ENCODE measurements at regions not wholly inside any gene's neighbourhood (a gene's known extent, or its start where the extent isn't known, plus 50 kb on each side); places are given as distances from the start of the nearest gene placed in this dataset.

- TF ChIP-seq EZH2 (IDR thresholded peaks at IDR 0.05; ENCODE audit: borderline replicate concordance, low read depth, low read length, severe bottlenecking) (no peak), CTCF (IDR thresholded peaks at IDR 0.05; ENCODE audit: borderline replicate concordance, extremely low read depth, low read length, poor library complexity, severe bottlenecking) (no peak)
- Histone ChIP-seq H3K4me3 (ENCODE audit: low read depth in 1 of 2, low read length in 2 of 2) (no peak overlapping the region), H2AFZ (ENCODE audit: low read depth, low read length) (no peak overlapping the region), H3K27ac (ENCODE audit: low read length) (no peak overlapping the region), H3K9me3 (ENCODE audit: insufficient read depth, low read length, severe bottlenecking) (no peaks in the 10 kb centered on the region), H3K79me2 (ENCODE audit: insufficient read depth, low read length) (no peaks in the 10 kb centered on the region), H3K27me3 (ENCODE audit: insufficient read depth, low read length, poor library complexity) (no peaks in the 10 kb centered on the region), H3K36me3 (ENCODE audit: insufficient read depth, low read length) (no peaks in the 10 kb centered on the region), H4K20me1 (ENCODE audit: insufficient read depth, low read length) (no peaks in the 10 kb centered on the region), H3K4me2 (ENCODE audit: insufficient read depth, low read length) (no peak overlapping the region), H3K9ac (ENCODE audit: low read depth, low read length) (no peak overlapping the region), H3K4me1 (ENCODE audit: insufficient read depth, low read length) (no peaks in the 10 kb centered on the region)
- ATAC-seq (ENCODE audit: insufficient read depth, low read depth) (no peak), DNase-seq (no peak)
These were observed 79.6 kb downstream of the DDX53 start for GRCh38 chrX:23079347-23079746.

- H3K9me3 ChIP-seq (ENCODE audit: insufficient read depth, low read length, severe bottlenecking), result no peaks in the 10 kb centered on the region
- H3K9ac ChIP-seq (ENCODE audit: low read depth, low read length), result no peak overlapping the region
- peak overlapping the region; percentile 39 for H3K4me2 ChIP-seq (ENCODE audit: insufficient read depth, low read length)
- DNase-seq (peak; percentile 33), ATAC-seq (ENCODE audit: insufficient read depth, low read depth) (peak; percentile 99)
- no peaks in the 10 kb centered on the region for H4K20me1 ChIP-seq (ENCODE audit: insufficient read depth, low read length)
- H3K27ac ChIP-seq (ENCODE audit: low read length), result no peak overlapping the region
- no peak for TF ChIP-seq EZH2 (IDR thresholded peaks at IDR 0.05; ENCODE audit: borderline replicate concordance, low read depth, low read length, severe bottlenecking)
- TF ChIP-seq CTCF (IDR thresholded peaks at IDR 0.05; ENCODE audit: borderline replicate concordance, extremely low read depth, low read length, poor library complexity, severe bottlenecking), result no peak
- H3K36me3 ChIP-seq (ENCODE audit: insufficient read depth, low read length), result no peaks in the 10 kb centered on the region
- H3K4me3 ChIP-seq (ENCODE audit: low read depth in 1 of 2, low read length in 2 of 2), result no peak overlapping the region
- H3K79me2 ChIP-seq (ENCODE audit: insufficient read depth, low read length), result no peaks in the 10 kb centered on the region
- peaks cover 25% of the 10 kb centered on the region for H3K4me1 ChIP-seq (ENCODE audit: insufficient read depth, low read length)
- no peak overlapping the region for H2AFZ ChIP-seq (ENCODE audit: low read depth, low read length)
- no peaks in the 10 kb centered on the region for H3K27me3 ChIP-seq (ENCODE audit: insufficient read depth, low read length, poor library complexity)
These were observed 101.1 kb downstream of the DDX53 start for GRCh38 chrX:23100826-23101225.

- H3K4me3 ChIP-seq (ENCODE audit: low read depth in 1 of 2, low read length in 2 of 2), result no peak overlapping the region
- H3K9ac ChIP-seq (ENCODE audit: low read depth, low read length), result no peak overlapping the region
- H3K79me2 ChIP-seq (ENCODE audit: insufficient read depth, low read length), result no peaks in the 10 kb centered on the region
- H3K4me1 ChIP-seq (ENCODE audit: insufficient read depth, low read length), result peaks cover 25% of the 10 kb centered on the region
- DNase-seq, result no peak
- no peak for TF ChIP-seq EZH2 (IDR thresholded peaks at IDR 0.05; ENCODE audit: borderline replicate concordance, low read depth, low read length, severe bottlenecking)
- TF ChIP-seq CTCF (IDR thresholded peaks at IDR 0.05; ENCODE audit: borderline replicate concordance, extremely low read depth, low read length, poor library complexity, severe bottlenecking), result no peak
- H3K27me3 ChIP-seq (ENCODE audit: insufficient read depth, low read length, poor library complexity), result no peaks in the 10 kb centered on the region
- ATAC-seq (ENCODE audit: insufficient read depth, low read depth), result no peak
- H3K27ac ChIP-seq (ENCODE audit: low read length), result no peak overlapping the region
- no peak overlapping the region for H3K4me2 ChIP-seq (ENCODE audit: insufficient read depth, low read length)
- no peak overlapping the region for H2AFZ ChIP-seq (ENCODE audit: low read depth, low read length)
- no peaks in the 10 kb centered on the region for H4K20me1 ChIP-seq (ENCODE audit: insufficient read depth, low read length)
- H3K9me3 ChIP-seq (ENCODE audit: insufficient read depth, low read length, severe bottlenecking), result no peaks in the 10 kb centered on the region
- H3K36me3 ChIP-seq (ENCODE audit: insufficient read depth, low read length), result no peaks in the 10 kb centered on the region
These were observed 103.8 kb downstream of the DDX53 start for GRCh38 chrX:23103546-23103945.

- Histone ChIP-seq H3K27me3 (ENCODE audit: insufficient read depth, low read length, poor library complexity) (no peaks in the 10 kb centered on the region), H3K4me3 (ENCODE audit: low read depth in 1 of 2, low read length in 2 of 2) (no peak overlapping the region), H3K4me1 (ENCODE audit: insufficient read depth, low read length) (peaks cover 8% of the 10 kb centered on the region; the same call in 1 of the 2 replicates), H3K36me3 (ENCODE audit: insufficient read depth, low read length) (no peaks in the 10 kb centered on the region), H2AFZ (ENCODE audit: low read depth, low read length) (no peak overlapping the region), H3K9ac (ENCODE audit: low read depth, low read length) (no peak overlapping the region), H3K79me2 (ENCODE audit: insufficient read depth, low read length) (no peaks in the 10 kb centered on the region), H3K27ac (ENCODE audit: low read length) (no peak overlapping the region), H3K9me3 (ENCODE audit: insufficient read depth, low read length, severe bottlenecking) (no peaks in the 10 kb centered on the region), H3K4me2 (ENCODE audit: insufficient read depth, low read length) (no peak overlapping the region), H4K20me1 (ENCODE audit: insufficient read depth, low read length) (no peaks in the 10 kb centered on the region)
- ATAC-seq (ENCODE audit: insufficient read depth, low read depth), result no peak
- no peak for DNase-seq
- TF ChIP-seq EZH2 (IDR thresholded peaks at IDR 0.05; ENCODE audit: borderline replicate concordance, low read depth, low read length, severe bottlenecking) (no peak), CTCF (IDR thresholded peaks at IDR 0.05; ENCODE audit: borderline replicate concordance, extremely low read depth, low read length, poor library complexity, severe bottlenecking) (no peak)
These were observed 114.5 kb downstream of the DDX53 start for GRCh38 chrX:23114241-23114640.

Measured in DND-41 (cell line).